ENCODE measurements at regions not wholly inside any gene's neighbourhood (a gene's known extent, or its start where the extent isn't known, plus 50 kb on each side); places are given as distances from the start of the nearest gene placed in this dataset.

- Histone ChIP-seq H3K9me3 (ENCODE audit: control insufficient read depth, low read depth, low read length) (no peaks in the 10 kb centered on the region), H3K27me3 (ENCODE audit: control insufficient read depth, extremely low read depth, insufficient read depth, low read length) (no peaks in the 10 kb centered on the region), H4K20me1 (ENCODE audit: control insufficient read depth, extremely low read depth, insufficient read depth, low read length) (no peaks in the 10 kb centered on the region), H2AFZ (ENCODE audit: control insufficient read depth, low read length) (no peak overlapping the region), H3K9me1 (ENCODE audit: control insufficient read depth, extremely low read depth, insufficient read depth, low read length) (no peaks in the 10 kb centered on the region), H3K4me1 (ENCODE audit: control insufficient read depth, extremely low read depth, insufficient read depth, low read length) (peaks cover 38% of the 10 kb centered on the region), H3K36me3 (ENCODE audit: control insufficient read depth in 2 of 2, extremely low read depth in 1 of 2, insufficient read depth in 2 of 2, low read length in 2 of 2) (no peaks in the 10 kb centered on the region), H3K4me3 (ENCODE audit: control insufficient read depth in 2 of 3, extremely low read depth in 1 of 3, insufficient read depth in 2 of 3, low read depth in 1 of 3, low read length in 3 of 3) (no peak overlapping the region), H3K27ac (ENCODE audit: control insufficient read depth, insufficient read depth, low read length) (no peak overlapping the region), H3K9ac (ENCODE audit: control insufficient read depth, extremely low read depth, insufficient read depth, low read length) (no peak overlapping the region), H3K79me2 (ENCODE audit: control insufficient read depth, insufficient read depth, low read length) (no peaks in the 10 kb centered on the region), H3K4me2 (ENCODE audit: control insufficient read depth, extremely low read depth, insufficient read depth, low read depth, low read length) (no peak overlapping the region)
- DNase-seq (ENCODE audit: low read depth, low spot score) (no peak), FAIRE-seq (no peak)
- dilution Hi-C loops (cut with MboI; ENCODE audit: extremely low pct_ligation_motif_present, low sequenced_read_pairs): no loop called here
- TF ChIP-seq CTCF (optimal IDR thresholded peaks at IDR 0.05 in 1 of 3, IDR thresholded peaks at IDR 0.05 in 1 of 3, conservative IDR thresholded peaks at IDR 0.05 in 1 of 3; ENCODE audit: extremely low read depth in 1 of 3, insufficient read depth in 2 of 3, low read length in 3 of 3) (no peak), EZH2 (IDR thresholded peaks at IDR 0.05; ENCODE audit: low read length) (no peak)
Observed at GRCh38 chr1:234530672-234531071, 51.7 kb upstream of the TARBP1 start.

- no peak overlapping the region for H3K9ac ChIP-seq (ENCODE audit: control insufficient read depth, extremely low read depth, insufficient read depth, low read length)
- dilution Hi-C loops (cut with MboI; ENCODE audit: extremely low pct_ligation_motif_present, low sequenced_read_pairs): no loop called here
Observed at GRCh38 chr1:234529950-234530237, 50.9 kb upstream of the TARBP1 start.

More at GRCh38 chr1:234529950-234530237, 50.9 kb upstream of the TARBP1 start:
- FAIRE-seq: no peak
- Histone ChIP-seq H3K4me2 (ENCODE audit: control insufficient read depth, extremely low read depth, insufficient read depth, low read depth, low read length) (no peak overlapping the region), H3K4me1 (ENCODE audit: control insufficient read depth, extremely low read depth, insufficient read depth, low read length) (peaks cover 38% of the 10 kb centered on the region), H3K36me3 (ENCODE audit: control insufficient read depth in 2 of 2, extremely low read depth in 1 of 2, insufficient read depth in 2 of 2, low read length in 2 of 2) (no peaks in the 10 kb centered on the region), H3K79me2 (ENCODE audit: control insufficient read depth, insufficient read depth, low read length) (no peaks in the 10 kb centered on the region), H3K27me3 (ENCODE audit: control insufficient read depth, extremely low read depth, insufficient read depth, low read length) (no peaks in the 10 kb centered on the region), H3K4me3 (ENCODE audit: control insufficient read depth in 2 of 3, extremely low read depth in 1 of 3, insufficient read depth in 2 of 3, low read depth in 1 of 3, low read length in 3 of 3) (no peak overlapping the region), H4K20me1 (ENCODE audit: control insufficient read depth, extremely low read depth, insufficient read depth, low read length) (no peaks in the 10 kb centered on the region), H3K27ac (ENCODE audit: control insufficient read depth, insufficient read depth, low read length) (no peak overlapping the region), H2AFZ (ENCODE audit: control insufficient read depth, low read length) (no peak overlapping the region), H3K9me3 (ENCODE audit: control insufficient read depth, low read depth, low read length) (no peaks in the 10 kb centered on the region), H3K9me1 (ENCODE audit: control insufficient read depth, extremely low read depth, insufficient read depth, low read length) (no peaks in the 10 kb centered on the region)
- TF ChIP-seq CTCF (optimal IDR thresholded peaks at IDR 0.05 in 1 of 3, IDR thresholded peaks at IDR 0.05 in 1 of 3, conservative IDR thresholded peaks at IDR 0.05 in 1 of 3; ENCODE audit: extremely low read depth in 1 of 3, insufficient read depth in 2 of 3, low read length in 3 of 3): no peak
- no peak for TF ChIP-seq EZH2 (IDR thresholded peaks at IDR 0.05; ENCODE audit: low read length)
- no peak for DNase-seq (ENCODE audit: low read depth, low spot score)

Measured in keratinocyte (primary cell).